NCI-H2196 treated with DMSO at 0.1 percent for 48 hours (cell line): ENCODE measurements at regions not wholly inside any gene's neighbourhood (a gene's known extent, or its start where the extent isn't known, plus 50 kb on each side); places are given as distances from the start of the nearest gene placed in this dataset.

Experiments
- DNase-seq: peaks from one replicate; lab custom pipeline; 2025; ENCODE audit not compliant: unreplicated experiment; lab: John Stamatoyannopoulos, UW

DNA sequence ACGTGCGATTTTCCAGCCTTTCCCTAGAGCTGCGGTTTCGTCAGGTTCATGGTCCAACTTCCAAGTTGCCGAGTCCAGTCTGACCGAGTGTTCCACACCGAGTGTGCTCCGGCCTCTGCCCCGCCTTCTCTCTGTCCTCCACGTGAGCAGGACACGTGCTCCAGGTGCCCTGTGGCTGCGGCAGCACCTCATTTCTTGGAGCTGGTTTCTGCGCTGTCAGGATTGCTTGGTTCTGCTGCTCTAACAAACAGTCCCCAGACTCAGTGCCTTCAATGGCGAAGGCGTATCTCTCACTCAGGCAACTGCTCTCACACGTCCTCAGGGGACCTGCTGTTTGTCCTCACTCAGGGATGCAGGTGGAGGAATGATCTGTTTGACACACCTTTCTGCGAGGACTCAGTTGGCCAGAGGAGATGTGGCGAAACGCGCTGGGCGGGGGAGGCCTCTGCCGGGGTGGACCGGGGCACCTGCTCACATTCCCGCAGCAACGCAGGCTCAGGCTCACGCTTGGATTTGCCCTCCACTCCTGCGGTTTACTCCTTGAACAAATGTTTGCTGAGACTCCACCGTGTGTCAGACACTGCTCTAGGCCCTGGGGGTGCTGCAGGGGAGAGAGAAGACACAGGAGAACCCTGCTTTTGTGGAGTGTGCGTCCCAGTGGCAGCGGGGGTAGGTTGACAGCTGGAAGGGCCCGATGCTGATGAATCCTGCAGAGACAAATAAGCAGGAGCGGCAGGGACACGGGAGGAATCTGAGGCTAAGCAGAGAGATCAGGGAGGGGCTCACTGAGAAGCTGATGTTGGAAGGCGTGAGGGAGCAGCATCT, 63.4 kb upstream of the FBRSL1 start:
- no peak for DNase-seq

DNA sequence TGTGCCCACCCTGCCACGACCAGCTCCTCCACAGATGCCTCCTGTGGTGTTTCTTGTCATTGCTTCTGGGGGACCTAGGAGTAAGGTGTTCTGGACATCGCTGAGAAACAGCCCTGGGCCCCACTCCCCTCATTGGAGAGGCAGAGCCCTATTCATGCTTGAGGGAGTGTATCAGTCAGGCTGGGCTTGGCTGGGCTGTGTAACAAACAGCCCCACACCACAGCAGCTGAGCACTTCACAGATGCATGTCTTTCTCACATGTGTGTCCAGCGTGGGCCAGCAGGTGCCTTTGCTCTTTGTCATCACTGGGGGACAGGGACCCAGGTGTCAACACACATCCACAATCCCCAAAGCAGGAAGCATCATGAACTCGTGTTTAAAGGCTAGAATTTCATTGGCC, 65.1 kb upstream of the FBRSL1 start:
- DNase-seq, result no peak

DNA sequence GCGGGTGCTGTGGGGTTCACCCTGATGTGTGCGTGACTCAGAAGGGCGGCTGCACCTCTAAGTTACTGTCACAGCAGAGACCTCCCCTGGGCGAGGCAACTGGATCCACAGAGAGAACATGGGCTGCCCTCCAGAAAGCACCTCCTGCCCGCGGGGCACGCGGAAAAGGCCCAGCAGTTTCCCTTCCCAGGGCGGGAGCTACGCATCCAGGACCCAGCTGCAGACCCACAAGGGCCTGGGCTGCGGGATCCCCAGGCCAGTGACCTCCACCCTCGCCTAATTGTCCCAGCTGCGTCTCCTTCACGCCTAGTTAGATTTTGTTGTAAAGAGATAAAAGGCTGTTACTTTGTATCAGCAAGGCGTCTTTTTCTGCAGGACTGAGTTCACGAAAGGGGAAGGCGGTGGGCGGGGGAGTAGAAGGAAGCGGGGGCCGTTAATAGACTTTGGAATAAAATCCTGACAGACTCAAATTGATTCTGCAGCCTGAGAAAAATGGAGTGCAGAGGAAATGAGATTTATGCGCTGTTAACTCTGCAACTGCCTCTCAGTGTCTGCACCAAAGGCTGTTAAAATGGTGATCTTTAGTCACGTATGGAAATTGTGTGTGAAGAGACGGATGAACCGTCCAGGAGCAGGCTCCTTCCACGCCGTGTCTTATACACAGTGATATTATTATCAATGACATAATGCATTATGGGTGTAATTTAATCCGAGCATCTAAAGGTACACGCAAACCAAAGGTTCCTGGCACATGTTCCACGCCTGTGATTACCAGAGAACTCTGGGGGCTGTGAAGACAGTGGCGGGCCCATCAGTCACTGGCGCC, 65.9 kb upstream of the FBRSL1 start:
- DNase-seq, result no peak

DNA sequence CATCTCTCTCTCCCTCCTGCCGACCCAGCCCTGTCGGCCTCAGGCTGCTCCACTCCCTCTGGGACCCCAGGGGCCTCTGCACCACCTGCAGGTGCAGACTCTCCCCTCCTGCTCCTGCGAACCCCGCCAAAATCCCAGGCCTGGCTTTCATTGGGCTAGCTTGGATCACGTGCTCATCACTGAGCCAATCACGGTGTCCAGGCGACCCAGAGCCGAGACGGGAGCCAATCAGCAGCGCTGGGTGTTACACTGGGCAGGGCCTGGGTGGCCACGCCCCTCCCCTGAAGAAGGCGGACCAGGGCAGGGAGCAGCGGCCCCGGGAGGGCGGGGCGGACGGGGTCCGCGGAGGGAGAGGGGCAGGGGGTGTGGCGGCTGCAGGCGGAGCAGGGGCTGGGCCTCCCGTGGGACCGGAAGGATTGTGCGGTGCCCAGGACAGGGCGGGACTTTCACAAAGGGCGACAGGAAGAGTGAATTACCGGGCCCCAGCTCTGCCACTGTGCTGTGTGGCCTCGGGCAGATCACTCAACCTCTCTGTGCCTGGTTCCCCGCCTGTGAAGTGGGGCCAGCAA, 66.6 kb upstream of the FBRSL1 start:
- DNase-seq, result no peak

DNA sequence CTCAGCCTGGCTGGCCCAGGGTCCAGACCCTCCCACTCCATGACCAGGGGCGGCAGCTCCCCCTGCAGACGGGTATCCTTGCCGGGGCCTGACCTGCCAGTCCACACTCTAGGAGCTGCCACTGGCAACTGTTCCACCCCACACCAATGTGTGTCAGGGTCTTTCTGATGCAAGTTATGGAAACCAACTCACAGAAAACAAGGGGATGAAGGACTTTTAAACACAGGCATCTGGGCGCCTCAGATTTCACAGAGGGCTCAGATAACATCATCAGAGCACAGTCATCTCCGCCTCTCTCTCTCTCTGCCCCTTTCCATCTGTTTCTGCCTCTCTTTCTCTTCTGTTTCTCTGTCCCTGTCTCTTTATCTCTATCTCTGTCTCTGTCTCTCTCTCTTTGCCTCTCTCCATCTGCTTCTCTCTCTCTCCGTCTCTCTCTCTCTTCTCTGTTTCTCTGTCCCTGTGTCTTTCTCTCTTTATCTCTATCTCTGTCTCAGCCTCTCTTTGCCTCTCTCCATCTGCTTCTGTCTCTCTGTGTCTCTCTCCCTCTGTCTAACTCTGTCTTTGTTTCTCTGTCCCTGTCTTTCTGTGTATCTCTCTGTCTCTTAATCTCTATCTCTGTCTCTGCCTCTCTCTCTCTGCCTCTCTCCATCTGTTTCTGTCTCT, 67.4 kb upstream of the FBRSL1 start:
- no peak for DNase-seq

DNA sequence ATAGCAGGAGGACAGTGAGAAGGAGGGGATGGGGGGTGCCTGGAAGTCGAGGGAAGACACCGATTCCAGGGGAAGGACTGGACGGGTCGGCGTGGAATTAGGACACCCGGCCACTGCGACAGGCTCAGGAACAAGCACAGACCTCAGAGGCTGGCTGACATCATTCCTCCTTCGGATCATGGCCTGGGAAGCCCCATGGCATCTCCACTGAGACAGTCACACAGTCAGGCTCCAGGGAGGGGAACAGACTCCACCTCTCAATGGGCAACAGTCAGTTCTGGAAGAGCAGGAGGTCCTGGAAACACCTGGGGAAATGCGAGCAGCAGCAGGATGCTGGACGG, 67.9 kb upstream of the FBRSL1 start:
- no peak for DNase-seq

DNA sequence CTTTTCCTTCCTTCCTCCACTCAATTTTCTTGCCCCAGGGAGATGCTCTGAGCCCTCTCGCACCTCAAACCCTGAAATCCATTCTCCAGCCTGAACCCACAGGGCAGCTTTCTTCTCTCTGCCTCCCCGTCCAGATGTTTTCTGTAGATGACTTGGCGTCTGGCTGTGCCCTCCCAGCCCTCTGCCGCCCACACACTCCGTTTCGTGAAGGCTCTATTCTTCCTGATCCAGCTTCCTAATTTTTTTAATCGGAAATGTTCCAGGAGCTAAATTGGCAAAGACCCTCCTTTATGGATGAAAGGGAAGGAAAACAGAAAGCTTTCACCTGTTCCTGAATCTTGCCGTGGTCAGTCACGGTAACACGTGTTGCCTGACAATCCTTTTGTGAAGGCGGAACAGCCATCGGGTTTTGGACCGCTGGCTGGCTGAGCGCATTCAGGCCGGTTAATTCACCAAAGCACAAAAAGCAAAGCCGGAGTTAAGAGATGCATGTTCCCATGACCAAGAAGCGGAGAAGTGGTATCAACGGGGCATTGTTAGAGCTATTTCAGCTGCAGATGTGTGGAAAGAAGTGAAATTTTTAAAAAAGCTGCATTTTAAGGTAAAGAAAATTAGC, 70.2 kb upstream of the FBRSL1 start:
- DNase-seq, result no peak

DNA sequence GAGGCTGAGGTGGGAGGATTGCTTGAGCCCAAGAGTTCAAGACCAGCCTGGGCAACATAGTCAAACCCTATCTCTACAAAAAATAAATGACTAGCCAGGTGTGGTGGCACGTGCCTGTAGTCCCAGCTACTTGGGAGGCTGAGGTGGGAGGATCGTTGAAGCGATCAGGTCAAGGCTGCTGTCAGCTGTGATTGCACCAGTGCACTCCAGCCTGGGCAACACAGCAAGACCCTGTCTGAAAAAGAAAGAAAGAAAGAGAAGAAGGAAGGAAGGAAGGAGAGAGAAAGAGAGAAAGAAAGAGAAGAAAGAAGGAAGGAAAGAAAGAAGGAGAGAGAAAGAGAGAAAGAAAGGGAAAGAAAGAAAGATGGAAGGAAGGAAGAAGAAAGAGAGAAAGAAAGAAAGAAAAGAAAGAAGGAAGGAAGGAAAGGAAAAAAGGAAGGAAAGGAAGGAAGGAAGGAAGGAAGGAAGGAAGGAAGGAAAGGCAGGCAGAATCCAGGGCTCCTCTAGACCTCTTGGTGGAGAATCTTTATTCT, 71.5 kb upstream of the FBRSL1 start:
- no peak for DNase-seq

DNA sequence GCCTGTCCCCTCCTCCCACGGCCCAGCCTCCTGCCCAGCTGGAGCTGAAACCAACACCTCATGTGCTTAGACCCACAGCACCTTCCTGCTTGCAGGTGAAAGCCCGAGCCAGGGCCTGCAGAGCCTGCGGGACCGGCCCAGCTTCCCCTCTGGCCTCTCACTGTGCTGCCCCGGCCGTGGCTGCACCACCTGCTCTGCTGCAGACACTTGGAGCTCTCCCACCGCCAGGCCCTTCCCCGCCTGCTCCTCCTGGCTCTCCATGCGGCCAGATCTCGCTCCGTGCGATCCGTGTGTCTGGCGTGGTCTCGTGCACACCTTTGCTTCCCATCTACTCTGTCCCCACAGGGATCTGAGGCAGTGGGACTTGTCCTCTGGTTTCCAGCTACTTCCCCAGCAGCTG, 72.2 kb upstream of the FBRSL1 start:
- no peak for DNase-seq

DNA sequence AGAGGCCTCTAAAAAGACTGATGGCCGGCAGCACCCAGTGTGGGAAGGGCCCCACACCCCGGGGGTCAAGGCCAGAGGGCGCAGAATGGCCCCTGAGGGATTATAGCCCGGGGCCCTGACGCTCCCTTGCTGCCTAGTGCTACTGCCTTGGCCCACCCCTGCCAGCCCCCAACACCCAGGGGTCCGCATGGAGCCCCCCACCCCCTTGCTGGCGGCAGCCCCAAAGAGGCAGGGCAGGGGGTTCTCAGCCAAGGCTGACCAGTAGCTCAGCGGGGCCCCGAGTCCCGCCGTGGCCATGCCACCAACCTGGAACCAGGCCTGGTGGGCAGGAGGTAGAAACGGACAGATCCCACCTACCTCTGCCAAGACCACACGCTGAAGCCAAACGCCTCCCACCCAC, 73.1 kb upstream of the FBRSL1 start:
- DNase-seq, result no peak

DNA sequence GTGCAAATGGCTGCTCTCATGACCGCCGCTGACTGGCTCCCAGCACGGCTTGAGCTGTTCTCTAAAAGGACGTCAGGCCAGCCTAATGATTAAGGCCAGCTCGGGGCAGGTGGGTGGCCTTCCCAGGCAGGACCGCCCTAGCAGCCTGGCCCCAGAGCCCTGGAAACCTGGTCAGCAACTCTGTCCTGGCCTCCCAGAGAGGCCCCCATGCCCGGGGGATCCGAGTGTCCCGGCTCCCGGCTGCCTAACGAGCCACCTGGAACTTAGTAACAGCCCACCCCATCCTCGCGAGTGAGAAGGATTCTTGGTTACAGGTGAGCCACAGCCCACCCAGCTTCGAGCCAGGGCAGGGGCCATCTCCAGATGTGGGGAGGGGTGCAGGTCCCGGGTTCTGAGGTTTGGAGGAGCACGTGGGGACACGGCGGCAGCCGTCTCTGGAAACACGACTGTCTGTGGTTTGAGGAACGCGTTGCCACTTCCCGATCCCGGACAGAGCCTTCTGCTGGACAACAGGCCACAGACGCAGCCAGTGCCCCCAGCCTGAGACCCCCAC, 73.8 kb upstream of the FBRSL1 start:
- no peak for DNase-seq

DNA sequence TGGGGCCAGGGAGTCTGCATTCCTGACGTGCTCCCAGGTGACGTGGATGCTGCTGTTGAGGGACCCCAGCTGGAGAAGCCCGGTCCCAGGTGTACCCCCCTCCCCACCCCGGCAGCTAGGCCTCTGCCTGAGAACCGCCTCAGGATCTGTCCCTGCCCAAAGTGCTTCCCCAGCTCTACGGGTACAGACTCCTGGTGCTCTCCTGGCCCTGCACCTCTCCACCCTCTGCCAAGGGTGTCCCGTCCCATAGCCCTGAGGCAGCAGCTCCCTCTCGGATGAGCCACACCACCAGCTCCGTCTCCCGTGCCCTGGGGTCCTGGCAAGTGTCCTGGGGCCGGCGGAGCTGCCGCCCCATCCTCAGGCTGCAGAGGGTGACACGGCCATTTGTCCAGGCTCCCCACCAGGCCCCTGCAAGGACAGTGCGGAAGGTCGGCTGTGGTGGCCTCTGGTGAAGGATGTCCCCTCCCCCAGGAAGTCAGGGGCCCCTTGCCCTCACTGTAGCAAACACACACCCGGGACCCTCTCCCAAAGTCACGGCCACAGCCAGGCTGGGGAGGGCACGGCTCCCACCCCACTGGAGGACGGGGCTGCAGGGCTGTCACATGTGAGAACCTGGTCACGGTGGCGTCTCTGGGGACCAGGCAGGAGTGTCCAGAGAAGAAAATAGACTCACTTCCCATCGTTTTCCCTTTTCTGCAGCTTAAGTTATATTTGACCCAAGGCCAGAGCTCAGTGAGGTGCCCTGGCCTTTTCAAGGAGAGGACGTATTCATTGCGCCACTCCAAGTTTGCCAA, 74.4 kb upstream of the FBRSL1 start:
- DNase-seq, result no peak

DNA sequence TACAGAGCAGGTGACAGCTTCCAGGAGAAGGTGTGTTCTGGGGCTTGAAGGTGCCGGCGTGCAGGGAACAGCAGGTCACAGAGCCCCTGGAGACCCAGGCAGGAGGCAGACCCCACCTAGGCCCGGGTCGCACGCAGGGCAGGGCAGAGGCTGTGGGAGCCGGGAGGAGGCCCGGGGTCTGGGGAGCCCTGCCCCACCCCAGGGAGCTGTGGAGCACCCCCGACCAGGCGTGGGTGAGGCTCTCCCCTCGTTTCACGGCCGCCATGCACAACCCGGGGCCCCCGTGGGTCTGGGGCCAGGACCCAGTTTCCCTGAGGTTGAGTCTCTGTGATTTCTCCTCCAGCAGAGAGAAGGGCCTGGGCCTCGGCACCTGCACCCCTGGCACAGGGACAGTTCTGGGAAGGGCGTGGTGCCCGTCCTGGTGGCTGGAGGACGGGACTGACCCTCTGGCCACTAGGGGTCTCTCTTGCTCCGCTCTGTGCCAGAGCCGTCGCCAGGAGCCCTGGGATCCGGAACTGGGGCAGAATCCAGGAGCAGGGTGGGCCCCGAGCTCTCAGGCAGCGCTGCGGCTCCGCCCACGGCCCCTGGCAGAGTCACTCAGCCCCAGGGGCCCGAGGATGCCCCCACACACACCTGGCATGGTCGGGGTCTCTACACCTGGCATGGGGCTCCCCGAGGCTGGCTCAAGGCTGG, 75.2 kb upstream of the FBRSL1 start:
- peak; percentile 67 for DNase-seq

DNA sequence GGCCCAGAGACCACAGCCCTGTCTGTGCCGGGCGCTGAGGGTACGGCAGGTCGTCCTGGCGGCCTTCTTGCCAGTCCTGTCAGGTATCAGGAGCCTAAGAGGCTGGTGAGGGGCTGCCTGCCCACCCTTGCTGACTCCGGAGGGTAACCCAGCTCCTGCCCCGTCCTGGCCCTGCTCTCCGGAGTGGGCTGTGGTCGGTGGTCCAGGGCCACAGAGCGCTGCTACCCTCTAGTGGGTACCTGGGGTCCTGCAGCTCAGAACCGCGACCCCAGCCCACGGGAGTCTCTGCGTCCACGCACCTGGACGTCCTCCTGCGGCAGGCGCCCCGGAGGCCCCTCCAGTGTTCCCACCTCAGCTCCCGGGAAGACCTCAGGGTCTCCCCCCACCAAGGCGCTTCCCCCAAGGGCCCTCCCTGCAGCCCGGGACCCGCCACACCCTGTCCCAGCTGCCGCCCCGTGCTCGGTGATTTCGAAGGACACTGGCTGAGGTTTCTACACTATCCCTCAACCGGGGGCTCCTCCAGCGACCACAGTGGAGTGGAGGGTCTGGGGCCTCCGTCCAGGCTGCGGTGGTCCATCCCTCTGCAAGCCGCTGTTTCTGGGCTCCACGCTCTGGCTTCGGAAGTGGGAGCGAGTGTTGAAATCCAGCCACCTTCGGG, 75.9 kb upstream of the FBRSL1 start:
- DNase-seq, result no peak

DNA sequence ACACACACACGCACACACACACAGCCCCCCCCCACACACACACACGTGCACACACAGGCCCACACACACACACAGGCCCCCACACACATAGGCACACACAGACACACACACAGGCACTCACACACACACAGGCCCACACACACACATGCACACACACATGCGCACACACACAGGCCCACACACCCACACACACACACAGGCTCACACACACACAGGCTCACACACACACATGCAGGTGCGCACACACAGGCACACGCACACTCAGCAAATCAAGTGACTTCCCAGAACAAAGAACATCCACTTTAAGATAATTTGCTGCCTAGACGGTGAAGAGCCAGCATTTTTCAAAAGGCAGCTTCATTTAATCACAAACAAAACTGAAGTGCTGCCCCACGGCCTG, 78.5 kb upstream of the FBRSL1 start:
- no peak for DNase-seq

DNA sequence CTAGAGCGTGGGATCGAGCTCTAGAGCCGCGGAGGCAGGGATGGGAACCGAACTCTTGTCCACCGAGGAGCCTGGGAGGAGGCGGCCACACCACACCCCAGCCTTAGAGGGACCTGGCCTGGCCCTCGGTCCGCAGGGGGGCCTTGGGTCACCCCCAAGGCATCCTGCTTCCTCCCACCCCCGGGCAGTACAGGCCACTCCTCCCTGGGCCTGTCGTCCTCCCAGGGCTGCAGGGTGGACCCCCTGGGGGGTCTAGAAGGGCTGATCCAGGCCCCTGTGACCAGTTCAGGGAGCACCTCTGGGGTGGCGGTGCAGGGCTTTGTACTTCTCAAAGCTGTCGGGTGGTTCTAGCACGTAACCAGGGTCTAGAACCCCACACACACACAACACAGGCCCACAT, 79.1 kb upstream of the FBRSL1 start:
- no peak for DNase-seq

DNA sequence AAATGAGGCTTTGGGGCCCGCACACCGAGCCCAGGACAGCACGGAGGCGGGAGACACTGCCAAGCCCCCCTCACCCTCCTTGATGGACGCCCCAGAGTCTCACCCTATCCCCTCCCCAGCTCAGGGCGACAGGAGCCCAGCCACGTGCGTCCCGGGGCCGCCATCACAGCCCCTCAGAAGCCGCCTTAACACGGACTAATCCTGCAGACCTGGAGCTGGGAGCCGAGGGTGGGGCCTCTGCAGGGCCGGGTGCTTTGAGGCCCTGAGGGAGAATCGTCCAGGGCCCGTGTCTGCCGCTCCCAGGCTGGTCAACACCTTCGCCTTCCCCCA, 79.7 kb upstream of the FBRSL1 start:
- no peak for DNase-seq

DNA sequence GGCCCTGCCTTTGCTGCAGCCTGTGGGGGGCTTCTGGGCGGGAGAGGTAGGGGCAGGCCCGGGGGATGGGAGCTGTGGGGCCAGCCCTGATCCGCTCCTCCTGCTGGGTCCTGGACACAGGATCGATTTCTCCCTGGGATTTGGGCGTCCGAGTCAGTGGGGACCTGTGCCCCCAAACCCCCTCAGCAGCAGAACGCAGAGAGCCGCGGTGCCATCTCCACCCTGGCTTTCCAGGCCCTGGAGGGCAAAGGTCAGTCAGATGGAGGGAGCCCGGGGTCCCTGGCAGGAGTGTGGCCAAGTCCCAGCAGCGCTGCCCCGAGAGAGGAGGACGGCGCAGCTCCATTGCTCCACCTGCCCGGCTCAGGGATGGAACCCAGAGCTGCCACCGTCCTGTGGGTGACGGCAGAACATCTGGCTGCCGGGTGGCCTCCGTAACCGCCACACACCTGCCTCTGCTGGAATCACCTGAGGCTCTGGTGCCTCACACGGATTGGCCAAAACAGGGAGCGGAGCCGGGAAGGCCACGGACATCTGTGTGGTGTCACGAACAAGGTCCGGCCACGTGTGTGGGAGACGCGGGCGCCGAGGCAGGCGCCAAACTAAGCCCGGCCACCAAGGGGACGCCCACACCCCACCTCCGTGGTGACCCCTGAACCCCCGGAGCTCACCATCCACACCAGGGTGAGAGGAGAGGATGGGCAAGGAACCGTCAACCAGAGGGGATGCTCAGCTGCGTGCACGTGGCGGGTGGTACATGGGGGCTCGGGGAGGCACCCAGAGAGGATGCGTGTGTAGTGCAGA, 80.3 kb upstream of the FBRSL1 start:
- no peak for DNase-seq
